ENCODE measurements at regions not wholly inside any gene's neighbourhood (a gene's known extent, or its start where the extent isn't known, plus 50 kb on each side); places are given as distances from the start of the nearest gene placed in this dataset.

- TF ChIP-seq CTCF (IDR thresholded peaks at IDR 0.05) = no peak
- H3K4me1 ChIP-seq (ENCODE audit: control insufficient read depth in 1 of 2, insufficient read depth in 1 of 2, low read depth in 1 of 2, low read length in 1 of 2) = peaks cover 0 to 15% of the 10 kb centered on the region in 2 experiments
- no peaks in the 10 kb centered on the region for H3K27me3 ChIP-seq
- no peak overlapping the region for H3K27ac ChIP-seq
- no peak overlapping the region for H3K4me3 ChIP-seq (ENCODE audit: low read depth in 1 of 2, low read length in 1 of 2)
- H3K36me3 ChIP-seq = no peaks in the 10 kb centered on the region
- H3K9me3 ChIP-seq = no peaks in the 10 kb centered on the region
Observed at GRCh38 chr12:39065455-39065854, 160.1 kb upstream of the CPNE8 start.

GRCh38 chr12:39064708-39065107 is 159.3 kb upstream of the CPNE8 start:
- H3K27me3 ChIP-seq = no peaks in the 10 kb centered on the region
- H3K4me3 ChIP-seq (ENCODE audit: low read depth in 1 of 2, low read length in 1 of 2) = no peak overlapping the region
- no peaks in the 10 kb centered on the region for H3K36me3 ChIP-seq
- H3K9me3 ChIP-seq = no peaks in the 10 kb centered on the region
- no peak for TF ChIP-seq CTCF (IDR thresholded peaks at IDR 0.05)
- H3K4me1 ChIP-seq (ENCODE audit: control insufficient read depth in 1 of 2, insufficient read depth in 1 of 2, low read depth in 1 of 2, low read length in 1 of 2) = peaks cover 0 to 15% of the 10 kb centered on the region in 2 experiments
- H3K27ac ChIP-seq = no peak overlapping the region

DNA sequence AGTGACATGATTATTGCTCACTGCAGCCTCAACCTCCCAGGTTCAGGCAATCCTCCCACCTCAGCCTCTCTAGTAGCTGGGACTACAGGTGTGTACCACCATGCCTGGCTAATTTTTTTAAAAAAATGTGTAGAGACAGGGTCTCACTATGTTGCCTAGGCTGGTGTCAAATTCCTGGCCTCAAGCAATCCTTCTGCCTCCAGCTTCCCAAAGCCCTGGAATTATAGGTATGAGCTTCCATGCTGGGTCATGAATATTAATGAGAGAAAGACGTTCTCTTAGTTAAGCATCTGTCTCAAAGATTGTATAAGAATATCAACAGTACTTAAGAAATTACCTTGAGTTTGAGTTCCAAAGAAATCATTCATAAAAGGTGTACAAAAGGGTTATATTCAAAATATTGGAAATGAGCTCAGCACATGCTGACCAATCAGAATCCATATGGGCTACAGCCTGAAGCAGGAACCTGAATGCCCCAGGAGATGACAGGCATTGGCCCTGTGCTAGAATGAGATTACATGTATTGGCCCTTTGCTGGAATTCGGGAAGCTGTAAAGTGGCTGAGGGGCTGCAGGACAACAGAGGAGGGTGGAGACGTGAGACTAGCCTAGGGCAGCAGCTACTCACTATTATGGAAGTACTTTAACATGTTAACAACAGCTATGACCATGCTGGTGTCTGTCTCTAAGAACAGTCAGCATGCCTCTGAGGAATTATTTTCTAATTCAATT is 157.0 kb upstream of the CPNE8 start:
- no peaks in the 10 kb centered on the region for H3K9me3 ChIP-seq
- no peaks in the 10 kb centered on the region for H3K36me3 ChIP-seq
- no peak overlapping the region for H3K4me3 ChIP-seq (ENCODE audit: low read depth in 1 of 2, low read length in 1 of 2)
- peaks cover 0 to 6% of the 10 kb centered on the region in 2 experiments for H3K4me1 ChIP-seq (ENCODE audit: control insufficient read depth in 1 of 2, insufficient read depth in 1 of 2, low read depth in 1 of 2, low read length in 1 of 2)
- no peak for TF ChIP-seq CTCF (IDR thresholded peaks at IDR 0.05)
- H3K27ac ChIP-seq = no peak overlapping the region
- H3K27me3 ChIP-seq = no peaks in the 10 kb centered on the region

DNA sequence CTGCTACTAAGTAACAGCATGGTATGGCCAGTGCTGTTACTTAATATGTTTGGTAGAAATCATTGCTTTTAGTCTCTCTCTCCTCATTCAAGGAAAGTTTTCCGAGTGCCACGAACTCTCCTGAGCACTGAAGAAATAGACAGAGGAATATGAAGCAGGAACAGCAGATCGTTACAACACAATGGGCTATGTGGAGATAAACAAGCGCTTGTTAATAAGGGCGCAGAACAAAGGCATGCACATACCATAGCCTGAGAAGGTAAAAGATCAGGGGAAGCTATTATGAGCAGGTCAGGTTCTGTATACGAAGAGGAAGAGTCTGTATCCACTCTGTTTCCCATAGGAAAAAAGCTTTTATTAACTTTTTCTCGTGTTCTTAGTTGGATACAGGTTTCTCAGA is 156.2 kb upstream of the CPNE8 start:
- Histone ChIP-seq H3K9me3 (no peaks in the 10 kb centered on the region), H3K4me3 (ENCODE audit: low read depth in 1 of 2, low read length in 1 of 2) (no peak overlapping the region), H3K36me3 (no peaks in the 10 kb centered on the region), H3K27me3 (no peaks in the 10 kb centered on the region), H3K27ac (no peak overlapping the region), H3K4me1 (ENCODE audit: control insufficient read depth in 1 of 2, insufficient read depth in 1 of 2, low read depth in 1 of 2, low read length in 1 of 2) (no peaks in the 10 kb centered on the region)
- TF ChIP-seq CTCF (IDR thresholded peaks at IDR 0.05) = no peak

GRCh38 chr12:39048395-39048794 is 143.0 kb upstream of the CPNE8 start:
- H3K36me3 ChIP-seq = no peaks in the 10 kb centered on the region
- no peaks in the 10 kb centered on the region for H3K4me1 ChIP-seq (ENCODE audit: control insufficient read depth in 1 of 2, insufficient read depth in 1 of 2, low read depth in 1 of 2, low read length in 1 of 2)
- H3K4me3 ChIP-seq (ENCODE audit: low read depth in 1 of 2, low read length in 1 of 2) = no peak overlapping the region
- TF ChIP-seq CTCF (IDR thresholded peaks at IDR 0.05) = no peak
- H3K27ac ChIP-seq = no peak overlapping the region
- no peaks in the 10 kb centered on the region for H3K9me3 ChIP-seq
- no peaks in the 10 kb centered on the region for H3K27me3 ChIP-seq
